GM04504 (cell line): ENCODE measurements at regions not wholly inside any gene's neighbourhood (a gene's known extent, or its start where the extent isn't known, plus 50 kb on each side); places are given as distances from the start of the nearest gene placed in this dataset.
"Not testable (repeated sequence)": the region's sequence is repeated elsewhere in the genome, so short reads cannot be mapped to it uniquely, and the experiment has no call there.

Experiments used
- DNase-seq: peaks from one replicate; pipeline ENCODE4 v3.0.0-alpha.2; 2012; ENCODE audit warnings: low read depth

DNA sequence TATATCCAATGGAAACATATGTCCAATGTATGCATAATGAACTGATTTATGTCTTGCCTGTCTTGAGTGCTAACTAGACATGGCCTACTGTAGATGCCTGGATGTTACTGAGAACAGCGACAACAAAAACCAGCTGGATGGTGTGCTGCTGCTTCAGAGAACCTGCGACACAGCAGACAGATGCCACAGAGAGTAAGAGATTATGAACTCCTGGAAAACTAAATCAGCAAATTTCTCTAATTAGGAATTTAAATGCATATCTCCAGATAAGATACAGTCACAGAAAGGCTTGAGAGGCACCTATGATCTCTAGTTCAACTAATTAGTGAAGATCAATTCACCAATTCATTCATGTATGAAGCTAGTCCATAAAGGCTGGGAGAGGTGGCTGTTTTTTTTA lies 1508.0 kb upstream of the TENM4 start:
- DNase-seq: no peak

DNA sequence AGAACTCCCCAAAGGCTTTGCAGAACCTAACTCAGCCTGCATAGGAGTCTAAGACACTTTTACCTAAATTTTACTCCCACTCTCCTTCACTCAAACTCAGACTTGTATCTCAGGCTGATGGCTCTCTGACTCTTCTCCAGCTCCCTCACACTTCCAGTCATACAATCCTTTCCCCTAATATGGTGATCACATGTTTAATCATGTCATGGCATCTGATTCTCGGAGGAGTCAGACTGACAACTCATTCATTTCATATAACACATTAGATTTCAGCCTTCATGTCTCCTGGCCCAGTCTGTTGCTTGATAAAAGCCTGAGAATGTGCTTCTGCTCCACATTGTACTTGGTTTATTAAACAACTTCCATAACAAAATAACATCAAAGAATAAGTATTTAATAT lies 1503.9 kb upstream of the TENM4 start:
- DNase-seq: no peak

DNA sequence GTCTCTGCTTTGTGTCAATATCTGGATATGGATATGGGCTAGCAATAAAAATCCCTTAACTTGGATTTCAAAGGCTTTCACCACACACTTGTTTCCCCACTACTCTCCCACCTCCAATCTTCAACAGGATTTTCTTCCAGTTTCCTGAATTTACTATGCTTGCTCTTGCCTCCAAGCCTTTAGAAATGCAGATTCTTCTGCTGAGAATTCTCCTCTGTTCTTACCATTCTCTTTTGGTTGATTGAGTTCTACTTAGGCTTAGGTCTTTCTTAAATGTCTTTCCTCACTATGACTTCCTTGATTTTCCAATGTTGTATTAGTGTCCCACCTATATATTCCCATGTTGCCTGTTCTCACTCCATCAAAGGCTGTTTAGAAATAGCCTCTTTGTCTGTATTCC lies 1502.4 kb upstream of the TENM4 start:
- no peak for DNase-seq

DNA sequence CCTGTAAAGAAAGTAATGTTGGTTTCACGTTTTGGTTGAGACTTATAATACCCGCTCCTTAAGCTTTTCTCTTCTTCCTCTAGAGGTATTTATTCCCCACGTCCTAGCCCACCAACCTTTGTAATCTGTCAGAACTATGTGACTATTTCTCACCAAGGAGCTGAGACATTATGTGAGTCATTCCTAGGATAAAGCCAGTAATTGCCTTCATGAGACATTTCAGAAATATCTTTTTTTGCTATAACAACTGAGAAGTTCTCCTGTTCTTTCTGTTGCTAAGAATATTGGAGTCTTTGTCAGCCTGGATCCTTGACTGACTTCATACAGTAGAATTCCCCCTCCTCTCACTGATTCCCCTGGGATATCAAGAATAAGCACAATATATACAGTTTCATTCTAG lies 1497.0 kb upstream of the TENM4 start:
- no peak for DNase-seq

DNA sequence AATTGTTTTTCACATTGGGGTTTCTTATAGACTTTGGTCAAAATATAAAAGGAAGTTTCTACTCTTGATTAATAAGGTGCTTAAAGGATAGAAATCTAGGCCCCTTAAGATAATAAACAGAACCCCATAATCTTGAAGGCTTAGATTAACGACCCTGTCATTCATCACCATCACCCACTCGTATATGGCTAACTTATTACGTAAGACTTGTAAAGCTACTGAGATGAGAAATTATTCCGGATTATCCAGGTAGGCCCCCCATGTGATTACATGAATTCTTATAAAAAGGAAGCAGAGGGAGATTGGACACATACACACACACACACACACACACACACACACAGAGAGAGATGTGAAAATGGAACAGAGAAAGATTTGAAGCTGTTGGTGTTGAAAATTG lies 1489.2 kb upstream of the TENM4 start:
- DNase-seq: no peak

DNA sequence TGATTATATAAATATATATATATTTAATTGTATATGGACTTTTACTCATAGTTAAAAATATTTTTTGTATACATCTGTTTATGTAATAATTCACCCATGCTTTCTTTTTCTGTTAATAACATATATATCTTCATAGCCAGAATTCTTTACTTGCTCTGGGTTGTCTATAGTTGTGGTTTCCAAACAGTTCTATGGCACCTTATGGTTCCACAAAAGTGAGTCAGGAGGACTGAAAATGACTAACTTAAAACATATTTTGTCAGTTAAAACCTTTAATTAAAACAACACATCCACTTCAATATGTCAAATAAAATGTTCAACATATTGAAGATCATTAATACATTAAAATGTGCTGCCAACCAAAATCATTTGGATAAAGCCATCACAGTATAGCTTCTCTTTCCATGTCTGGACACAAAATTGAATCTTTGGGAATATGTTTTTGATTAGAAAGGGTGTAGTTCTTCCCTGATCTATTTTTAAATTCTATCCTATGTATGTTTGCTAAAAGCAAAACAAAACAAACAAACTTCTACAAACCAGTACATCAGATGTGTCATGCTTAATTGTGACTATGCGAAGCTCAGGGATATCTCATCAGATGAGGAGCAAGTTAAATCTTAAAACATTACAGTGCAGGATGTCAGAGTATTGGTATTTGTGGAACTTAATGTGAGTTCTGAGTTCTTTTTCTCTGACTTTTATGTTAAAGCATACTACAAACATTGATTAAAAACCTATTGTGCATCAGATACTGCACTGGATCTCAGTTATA lies 1488.4 kb upstream of the TENM4 start:
- no peak for DNase-seq

DNA sequence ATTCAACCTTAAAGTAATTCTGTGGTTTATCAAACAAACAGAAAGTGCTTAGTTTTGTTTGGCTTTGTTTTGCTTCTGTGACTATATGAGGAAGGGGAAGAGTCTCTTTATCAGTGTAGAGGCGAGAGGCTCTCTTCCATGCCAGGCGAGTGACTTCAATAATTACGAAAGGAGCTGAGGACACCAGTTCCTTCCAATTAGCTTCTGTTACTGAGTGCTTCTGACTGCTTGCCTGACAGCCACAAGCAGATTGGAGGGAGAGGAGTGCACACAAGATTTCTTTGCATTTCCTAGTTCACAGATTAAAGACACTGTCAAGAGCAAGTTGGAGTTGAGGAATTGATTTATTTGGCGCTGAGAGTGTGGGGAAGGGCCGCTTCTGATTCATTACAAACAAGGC lies 1484.5 kb upstream of the TENM4 start:
- no peak for DNase-seq

DNA sequence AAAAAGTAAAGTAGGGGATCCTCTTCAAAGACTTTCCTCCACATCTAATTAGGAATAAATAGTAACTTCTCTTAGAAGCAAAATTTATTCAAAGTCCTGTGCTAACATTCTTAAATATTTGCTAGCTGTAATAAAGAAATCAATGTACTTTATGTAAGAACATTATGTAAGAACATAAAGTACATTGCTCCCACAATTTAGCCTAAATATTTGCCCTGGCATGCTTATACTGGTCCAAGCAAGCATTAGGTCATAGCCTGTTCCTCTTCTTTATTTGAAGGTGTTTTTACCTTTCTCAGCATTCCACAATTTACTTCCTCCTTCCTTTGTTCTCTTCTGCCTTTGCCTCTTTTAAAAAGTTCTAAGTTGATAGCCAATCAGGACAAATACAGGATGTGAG lies 1480.5 kb upstream of the TENM4 start:
- DNase-seq: not testable (repeated sequence)

DNA sequence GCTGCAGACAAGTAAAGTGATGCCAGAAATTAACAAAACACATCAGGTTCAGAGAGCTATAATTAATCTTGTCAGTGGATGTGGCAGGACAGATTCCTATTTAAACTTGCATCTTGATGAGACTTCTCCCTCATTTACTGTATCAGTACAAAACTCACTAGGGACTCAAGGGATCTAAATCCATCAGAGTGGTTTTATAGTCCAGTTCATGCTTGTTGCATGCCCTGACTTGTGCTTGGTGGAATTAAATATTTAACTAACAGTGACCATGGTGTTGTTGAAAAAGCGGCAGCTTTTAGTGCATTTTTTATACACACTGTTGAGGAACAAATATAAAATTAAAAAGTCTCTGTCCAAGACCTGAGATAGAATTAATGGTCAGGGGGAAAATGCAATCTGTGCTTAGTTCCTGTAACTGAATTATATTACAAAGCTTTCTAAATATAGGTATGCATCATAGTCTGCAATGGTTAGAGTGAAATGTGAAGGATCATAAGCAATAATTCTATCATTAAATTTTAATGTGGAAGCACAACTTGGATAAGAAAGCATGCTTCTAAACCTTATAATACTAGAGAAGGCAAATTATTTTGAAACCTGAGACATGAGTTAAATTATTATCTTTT lies 1475.5 kb upstream of the TENM4 start:
- no peak for DNase-seq

DNA sequence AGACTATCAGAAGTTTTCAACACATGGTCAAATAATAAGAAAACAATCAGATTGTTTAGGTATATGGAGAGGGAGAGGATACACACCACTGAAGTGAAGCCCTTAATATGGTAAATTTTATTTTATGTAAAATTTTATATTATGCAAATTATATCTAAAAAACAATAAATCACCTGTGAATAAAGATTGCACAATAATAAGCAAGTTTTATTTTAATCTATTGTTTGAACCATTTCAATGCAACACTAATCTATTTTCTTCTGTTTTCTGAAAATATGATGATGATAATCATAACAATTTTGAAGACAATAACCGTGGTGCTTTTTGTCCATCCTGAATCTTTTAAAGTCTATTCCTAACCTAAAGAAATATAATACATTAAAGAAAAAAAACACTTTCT lies 1473.5 kb upstream of the TENM4 start:
- DNase-seq: no peak

DNA sequence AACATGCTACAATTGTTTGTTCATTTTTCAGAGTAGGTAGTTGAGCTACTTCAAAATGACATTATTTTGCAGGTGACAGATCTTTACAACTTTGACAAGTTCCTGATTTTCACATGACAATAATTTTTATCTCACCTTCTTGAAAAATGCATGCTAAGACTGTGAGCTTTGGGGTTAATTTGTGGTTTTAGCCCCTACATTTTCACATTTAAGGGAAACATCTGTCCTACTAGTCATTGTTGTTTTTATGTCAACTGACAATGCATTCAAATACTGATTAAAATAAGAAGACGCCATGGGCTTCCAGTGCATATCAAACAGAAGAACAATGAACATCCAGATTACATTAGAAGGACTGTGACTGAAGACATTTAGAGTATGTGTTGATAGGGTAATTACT lies 1470.8 kb upstream of the TENM4 start:
- DNase-seq: no peak

DNA sequence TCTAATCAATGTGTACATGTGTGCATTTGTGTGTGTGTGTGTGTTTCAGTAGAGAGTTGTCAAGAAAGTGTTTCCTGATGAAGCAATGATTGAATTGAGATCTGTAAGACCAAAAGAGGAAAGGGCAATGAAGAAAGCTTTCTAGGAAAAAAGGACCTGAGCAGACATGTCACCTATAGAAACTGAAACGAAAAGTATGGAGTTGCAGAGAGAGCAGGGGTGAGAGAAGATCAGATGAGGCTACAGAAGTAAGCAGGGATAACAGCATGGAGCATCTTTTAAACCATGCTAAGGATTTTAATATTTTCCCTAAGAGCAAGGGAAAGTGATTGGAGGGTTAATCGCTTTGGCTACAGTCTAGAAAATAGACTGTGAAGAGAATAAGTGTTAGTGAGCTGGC lies 1459.4 kb upstream of the TENM4 start:
- no peak for DNase-seq

DNA sequence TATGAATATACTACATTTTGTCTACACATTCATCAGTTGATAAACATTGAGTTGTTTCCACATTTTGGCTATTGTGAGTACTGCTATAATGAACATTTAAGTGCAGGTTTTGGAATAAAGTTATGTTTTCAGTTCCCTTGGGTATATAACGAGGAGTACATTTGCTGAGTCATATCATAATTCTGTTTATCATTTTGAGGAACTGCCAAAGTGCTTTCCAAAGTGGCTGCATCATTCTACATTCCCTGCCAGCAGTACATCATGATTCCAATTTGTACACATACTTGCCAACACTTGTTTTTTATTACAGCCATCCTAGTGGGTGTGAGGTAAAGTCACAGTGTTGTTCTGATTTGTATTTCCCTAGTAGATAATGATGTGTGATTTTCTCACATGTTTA lies 1458.6 kb upstream of the TENM4 start:
- DNase-seq: no peak

DNA sequence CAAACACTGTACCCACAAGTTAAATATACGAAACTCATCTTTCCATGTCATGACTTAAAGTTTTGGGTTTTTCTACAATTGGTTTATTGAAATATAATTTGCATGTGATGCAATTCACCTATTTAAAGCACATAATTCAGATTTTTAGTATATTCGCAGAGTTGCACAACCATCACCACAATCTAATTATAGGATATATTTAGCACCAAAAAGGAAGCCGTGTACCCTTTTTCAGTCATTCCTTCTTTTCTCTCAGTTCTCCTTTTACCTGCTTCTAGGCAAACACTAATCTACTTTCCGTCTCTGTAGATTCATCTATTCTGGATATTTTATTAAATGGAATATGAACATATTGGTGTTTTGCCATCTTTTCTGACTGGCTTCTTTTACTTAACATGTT lies 1458.1 kb upstream of the TENM4 start:
- DNase-seq: no peak

DNA sequence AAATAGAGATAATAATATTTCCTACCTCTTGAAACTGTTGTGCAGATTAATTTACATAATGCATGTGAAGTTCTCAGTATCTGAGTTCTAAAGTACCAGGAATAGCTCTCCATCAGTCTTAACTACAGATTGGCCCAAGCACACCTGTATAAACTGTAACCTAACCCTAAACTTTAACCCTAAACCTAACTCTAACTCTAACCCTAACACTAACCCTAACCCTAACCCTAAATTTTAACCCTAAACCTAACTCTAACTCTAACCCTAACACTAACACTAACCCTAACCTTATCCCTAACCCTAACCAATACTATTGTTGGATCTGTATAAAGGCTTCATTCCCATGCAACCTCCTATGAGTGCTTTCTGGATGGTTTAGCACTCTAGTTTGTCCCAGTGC lies 1445.9 kb upstream of the TENM4 start:
- DNase-seq: no peak

DNA sequence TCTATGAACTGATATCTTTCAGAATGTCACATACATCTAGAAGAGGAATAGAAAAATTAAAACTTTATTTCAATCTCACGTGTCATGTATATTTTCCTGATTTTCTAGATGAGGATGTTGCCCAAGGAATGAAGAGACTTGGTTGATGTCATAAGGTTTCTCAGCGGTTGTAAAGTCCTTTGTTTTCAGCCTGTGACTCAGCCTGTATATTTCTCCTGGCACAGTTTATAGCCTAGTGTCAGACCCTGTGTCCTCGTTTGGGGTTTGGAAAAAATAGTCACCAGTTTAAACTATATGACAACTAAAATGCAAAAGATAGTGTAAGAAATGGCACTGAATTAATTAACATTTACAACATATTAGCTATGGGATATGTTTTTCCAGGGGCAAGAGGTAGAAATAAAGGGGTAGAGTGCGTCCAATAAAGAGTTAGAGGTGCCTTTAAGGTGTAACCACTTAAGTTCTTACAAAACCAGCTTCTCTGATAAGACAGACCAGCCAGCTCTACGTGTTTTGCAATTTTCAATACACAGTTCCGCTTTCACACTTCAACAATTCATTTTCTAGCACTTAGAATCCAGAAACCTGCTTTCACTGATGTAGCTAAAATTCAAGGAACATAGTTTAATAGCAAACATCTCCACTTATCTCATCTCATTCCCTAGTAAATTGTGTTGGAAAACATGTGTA lies 1432.6 kb upstream of the TENM4 start:
- DNase-seq: no peak

DNA sequence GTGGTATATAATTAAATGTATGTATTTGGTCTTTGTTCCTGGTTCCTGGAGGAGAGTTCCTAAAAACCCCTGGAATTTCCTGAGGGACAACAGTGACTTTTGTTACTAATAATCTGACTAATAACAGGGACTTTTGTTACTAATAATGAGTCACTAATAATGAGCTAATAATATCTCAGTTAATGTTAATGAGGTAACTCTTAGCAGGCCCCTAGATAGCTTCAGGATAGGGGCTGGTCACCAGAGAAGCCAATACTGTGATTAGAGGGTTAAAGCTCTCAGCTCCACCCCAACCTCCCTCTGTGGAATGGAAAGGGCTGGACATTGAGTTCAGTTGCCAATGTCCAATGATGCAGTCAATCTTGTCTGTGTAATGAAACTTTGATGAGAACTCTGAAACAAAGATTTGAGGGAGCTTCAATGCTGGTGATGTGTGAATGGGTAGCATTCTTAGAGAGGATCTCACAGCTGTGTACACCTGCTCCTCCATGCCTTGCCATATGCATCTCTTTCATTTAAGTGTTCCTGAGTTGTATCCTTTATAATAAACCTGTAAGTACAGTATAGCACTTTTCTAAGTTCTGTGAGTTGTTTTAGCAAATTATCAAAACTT lies 1431.4 kb upstream of the TENM4 start:
- no peak for DNase-seq

DNA sequence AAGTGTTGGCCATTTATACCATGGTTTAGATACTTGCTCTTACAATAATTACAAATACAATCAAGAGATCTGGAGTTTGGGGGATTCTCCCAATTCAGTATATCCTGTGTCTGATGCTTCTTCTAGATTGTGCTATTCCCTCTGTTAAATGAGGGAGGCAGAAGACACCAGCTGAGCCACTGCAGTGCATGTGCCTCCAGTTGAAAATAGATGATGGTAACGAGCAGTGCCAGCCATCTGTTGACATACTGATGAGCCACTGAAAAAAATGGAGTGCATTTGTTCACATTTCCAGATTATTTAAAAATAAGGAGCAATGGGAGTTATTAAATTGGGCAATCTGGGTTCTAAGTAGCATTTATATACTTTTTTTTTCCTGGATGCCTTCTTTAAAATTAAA lies 1428.0 kb upstream of the TENM4 start:
- DNase-seq: no peak

DNA sequence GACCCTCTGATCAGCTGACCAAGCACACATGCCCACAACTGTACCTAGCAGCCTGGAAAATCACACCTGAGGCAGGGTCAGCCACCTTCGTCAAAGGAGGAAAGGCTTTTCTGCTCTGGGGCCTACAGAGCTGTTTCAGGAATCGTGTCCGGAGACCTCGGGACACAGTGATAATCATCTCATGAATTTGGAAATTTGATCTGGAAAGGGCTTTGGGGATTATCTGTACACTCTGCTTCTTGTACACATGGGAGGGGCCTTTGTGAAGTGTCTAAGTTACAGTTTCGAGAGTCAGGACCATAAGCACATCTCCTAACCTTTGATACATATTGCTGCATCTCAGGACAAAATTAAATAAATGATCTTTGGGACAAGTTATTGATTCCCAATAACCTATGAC lies 1421.2 kb upstream of the TENM4 start:
- no peak for DNase-seq

DNA sequence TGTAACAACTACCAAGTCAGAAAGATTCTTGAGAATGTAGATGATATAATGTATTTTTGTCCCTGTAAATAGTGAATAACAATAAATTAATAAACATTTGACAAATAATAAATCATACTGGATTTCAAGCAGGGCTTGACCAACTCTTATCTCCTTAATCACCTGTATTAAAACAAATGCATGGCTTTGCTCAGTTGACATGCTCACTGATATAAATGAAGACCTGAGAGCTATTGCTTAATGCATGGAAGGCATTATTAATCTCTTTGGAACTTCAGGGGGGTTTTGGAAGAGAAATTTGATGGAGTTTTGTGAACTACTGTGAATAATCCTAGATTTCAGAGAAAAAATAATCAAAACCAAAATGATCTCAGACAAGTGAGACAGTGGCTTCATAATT lies 1420.4 kb upstream of the TENM4 start:
- DNase-seq: no peak

DNA sequence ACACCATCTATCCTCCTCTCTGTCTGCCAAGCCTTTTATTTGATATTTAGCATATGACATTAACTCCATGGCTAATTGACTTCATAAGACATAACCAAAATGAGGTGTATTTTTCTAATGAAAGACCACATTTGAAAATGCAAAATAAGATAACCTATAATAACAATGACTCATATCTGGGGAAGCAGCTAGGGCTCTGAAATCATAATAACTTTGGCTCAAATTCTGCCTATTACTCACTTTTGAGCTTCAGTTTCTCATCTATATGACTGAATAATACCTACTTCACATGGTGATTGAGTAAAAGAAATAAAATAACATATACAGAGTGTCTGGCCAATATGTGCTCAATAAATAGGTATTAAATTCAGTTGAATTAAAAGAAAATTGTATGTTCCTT lies 1419.8 kb upstream of the TENM4 start:
- no peak for DNase-seq

DNA sequence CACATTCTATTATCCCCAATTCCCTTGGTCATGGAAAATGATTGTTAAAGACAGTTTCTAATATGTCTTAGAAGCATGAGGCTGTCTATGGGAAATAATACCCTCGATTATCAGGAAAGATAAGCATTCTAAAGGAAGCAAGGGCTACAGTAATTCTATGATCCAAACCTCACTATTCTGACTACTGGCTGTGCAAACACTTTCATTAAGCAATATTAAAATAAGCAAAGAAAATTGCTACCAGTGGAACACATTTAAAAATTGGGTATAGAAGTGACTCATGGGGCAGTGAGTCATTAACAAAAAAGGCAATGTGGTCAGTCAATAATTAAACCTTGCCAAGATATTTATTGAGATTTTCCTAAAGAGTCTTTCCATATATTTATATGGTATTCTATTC lies 1415.2 kb upstream of the TENM4 start:
- no peak for DNase-seq

DNA sequence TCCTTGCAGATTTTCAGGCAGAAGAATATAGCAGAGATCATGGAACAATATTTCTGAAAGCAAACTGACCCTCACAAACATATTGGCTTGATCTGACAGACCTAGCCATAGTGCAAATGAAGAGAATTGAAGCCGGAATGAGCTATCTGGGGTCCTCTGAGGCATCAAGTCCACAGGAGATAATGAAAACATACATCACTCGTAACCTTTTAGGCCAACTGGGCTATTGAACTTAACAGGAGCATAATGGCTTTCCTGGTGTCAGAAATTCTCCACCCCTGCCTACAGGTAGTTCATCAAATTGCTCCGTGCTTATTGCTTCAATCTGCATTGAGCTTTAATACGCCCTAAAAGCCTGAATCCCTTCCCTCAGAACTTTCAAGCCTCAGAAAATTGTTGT lies 1414.6 kb upstream of the TENM4 start:
- no peak for DNase-seq
